HG03039 (cell line): ENCODE measurements at regions not wholly inside any gene's neighbourhood (a gene's known extent, or its start where the extent isn't known, plus 50 kb on each side); places are given as distances from the start of the nearest gene placed in this dataset.
"Not testable (repeated sequence)": the region's sequence is repeated elsewhere in the genome, so short reads cannot be mapped to it uniquely, and the experiment has no call there.

Source experiments
- ATAC-seq: cut with Tn5 transposase; IDR thresholded peaks from one replicate; pipeline ENCODE4 v1.9.1; 2021; ENCODE audit warnings: mild to moderate bottlenecking, moderate library complexity; ENCODE audit not compliant: unreplicated experiment

GRCh38 chr3:157921811-157922210, 184.4 kb downstream of the SHOX2 start:
- no peak for ATAC-seq

- no peak for ATAC-seq
Observed at GRCh38 chr3:157920822-157921700, 185.2 kb downstream of the SHOX2 start.

GRCh38 chr3:157919319-157919887, 186.8 kb downstream of the SHOX2 start:
- no peak for ATAC-seq

- no peak for ATAC-seq
Observed at GRCh38 chr3:157918402-157918801, 187.8 kb downstream of the SHOX2 start.

- ATAC-seq = no peak
Observed at GRCh38 chr3:157916672-157917071, 189.5 kb downstream of the SHOX2 start.

- ATAC-seq = no peak
Observed at GRCh38 chr3:157914882-157915281, 191.3 kb downstream of the SHOX2 start.

- ATAC-seq = no peak
Observed at GRCh38 chr3:157913741-157914150, 192.5 kb downstream of the SHOX2 start.

- no peak for ATAC-seq
Observed at GRCh38 chr3:157912514-157913451, 193.4 kb downstream of the SHOX2 start.

GRCh38 chr3:157906627-157907026, 199.6 kb downstream of the SHOX2 start:
- no peak for ATAC-seq

- no peak for ATAC-seq
Observed at GRCh38 chr3:157905885-157906284, 200.3 kb downstream of the SHOX2 start.

- ATAC-seq = not testable (repeated sequence)
Observed at GRCh38 chr3:157902680-157903079, 203.5 kb downstream of the SHOX2 start.

- ATAC-seq = no peak
Observed at GRCh38 chr3:157888040-157888439, 218.2 kb downstream of the SHOX2 start.

GRCh38 chr3:157876556-157876955, 229.7 kb downstream of the SHOX2 start:
- ATAC-seq = no peak

- ATAC-seq = no peak
Observed at GRCh38 chr3:157872902-157873301, 233.3 kb downstream of the SHOX2 start.

GRCh38 chr3:157871838-157872460, 234.3 kb downstream of the SHOX2 start:
- ATAC-seq = no peak

GRCh38 chr3:157871248-157871647, 235.0 kb downstream of the SHOX2 start:
- ATAC-seq = no peak

- no peak for ATAC-seq
Observed at GRCh38 chr3:157868946-157869345, 237.3 kb downstream of the SHOX2 start.

- no peak for ATAC-seq
Observed at GRCh38 chr3:157868196-157868595, 238.0 kb downstream of the SHOX2 start.

GRCh38 chr3:157865352-157866000, 240.7 kb downstream of the SHOX2 start:
- peak; percentile 79 for ATAC-seq

GRCh38 chr3:157861076-157861765, 245.0 kb downstream of the SHOX2 start:
- no peak for ATAC-seq
